ENCODE measurements at regions not wholly inside any gene's neighbourhood (a gene's known extent, or its start where the extent isn't known, plus 50 kb on each side); places are given as distances from the start of the nearest gene placed in this dataset.

GRCh38 chr1:147084273-147085096, 87.8 kb downstream of the PRKAB2 start:
- TF ChIP-seq REST (IDR thresholded peaks at IDR 0.05; ENCODE audit: insufficient read depth in 1 of 2, low read depth in 2 of 2, low read length in 2 of 2) (0 out of 4 replicates have a peak, but pooled peaks of 1 of the 2 experiments have one; percentile 20), SIN3A (IDR thresholded peaks at IDR 0.05; ENCODE audit: borderline replicate concordance, insufficient read depth, low read length) (peak; percentile 92), FOXP2 (optimal IDR thresholded peaks at IDR 0.05; ENCODE audit: borderline replicate concordance, extremely low read depth, extremely low read length, insufficient read depth) (no peak), POLR2AphosphoS5 (IDR thresholded peaks at IDR 0.05; ENCODE audit: low read depth, low read length) (peak; percentile 100), TAF1 (IDR thresholded peaks at IDR 0.05; ENCODE audit: borderline replicate concordance, insufficient read depth, low read length) (0 out of 2 replicates have a peak, but pooled peaks have one; percentile 35)

GRCh38 chr1:147083919-147084272, 88.4 kb downstream of the PRKAB2 start:
- no peak for TF ChIP-seq SIN3A (IDR thresholded peaks at IDR 0.05; ENCODE audit: borderline replicate concordance, insufficient read depth, low read length)
- no peak for TF ChIP-seq REST (IDR thresholded peaks at IDR 0.05; ENCODE audit: insufficient read depth in 1 of 2, low read depth in 2 of 2, low read length in 2 of 2)
- TF ChIP-seq TAF1 (IDR thresholded peaks at IDR 0.05; ENCODE audit: borderline replicate concordance, insufficient read depth, low read length) = no peak
- no peak for TF ChIP-seq POLR2AphosphoS5 (IDR thresholded peaks at IDR 0.05; ENCODE audit: low read depth, low read length)
- TF ChIP-seq FOXP2 (optimal IDR thresholded peaks at IDR 0.05; ENCODE audit: borderline replicate concordance, extremely low read depth, extremely low read length, insufficient read depth) = no peak

- TF ChIP-seq FOXP2 (optimal IDR thresholded peaks at IDR 0.05; ENCODE audit: borderline replicate concordance, extremely low read depth, extremely low read length, insufficient read depth) (no peak), REST (IDR thresholded peaks at IDR 0.05; ENCODE audit: insufficient read depth in 1 of 2, low read depth in 2 of 2, low read length in 2 of 2) (no peak), TAF1 (IDR thresholded peaks at IDR 0.05; ENCODE audit: borderline replicate concordance, insufficient read depth, low read length) (no peak), SIN3A (IDR thresholded peaks at IDR 0.05; ENCODE audit: borderline replicate concordance, insufficient read depth, low read length) (no peak), POLR2AphosphoS5 (IDR thresholded peaks at IDR 0.05; ENCODE audit: low read depth, low read length) (no peak)
These were observed 91.4 kb downstream of the PRKAB2 start for GRCh38 chr1:147080671-147081394.

GRCh38 chr1:147080006-147080661, 92.1 kb downstream of the PRKAB2 start:
- TF ChIP-seq REST (IDR thresholded peaks at IDR 0.05; ENCODE audit: insufficient read depth in 1 of 2, low read depth in 2 of 2, low read length in 2 of 2) (no peak), POLR2AphosphoS5 (IDR thresholded peaks at IDR 0.05; ENCODE audit: low read depth, low read length) (no peak), SIN3A (IDR thresholded peaks at IDR 0.05; ENCODE audit: borderline replicate concordance, insufficient read depth, low read length) (no peak), FOXP2 (optimal IDR thresholded peaks at IDR 0.05; ENCODE audit: borderline replicate concordance, extremely low read depth, extremely low read length, insufficient read depth) (no peak), TAF1 (IDR thresholded peaks at IDR 0.05; ENCODE audit: borderline replicate concordance, insufficient read depth, low read length) (no peak)
